ENCODE measurements at regions not wholly inside any gene's neighbourhood (a gene's known extent, or its start where the extent isn't known, plus 50 kb on each side); places are given as distances from the start of the nearest gene placed in this dataset.

DNA sequence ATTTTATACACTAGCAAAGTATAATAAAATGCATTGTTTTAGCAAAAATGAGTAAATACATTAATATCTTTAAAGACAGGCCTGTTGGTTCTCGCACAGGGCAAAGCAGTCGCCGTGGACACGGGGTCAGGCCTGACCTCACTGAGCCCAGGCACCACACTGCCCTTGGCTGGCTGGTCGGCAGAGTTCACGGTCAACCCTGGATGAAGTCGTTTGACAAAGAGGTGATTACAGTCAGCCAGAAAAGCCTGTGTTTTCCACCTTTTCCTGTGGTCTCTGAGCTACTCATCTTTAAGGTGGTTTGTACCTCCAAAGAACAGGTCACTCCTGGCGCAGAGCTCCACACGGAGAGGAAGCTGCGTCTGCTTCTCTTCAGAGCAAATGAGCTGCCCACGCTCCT lies 191.5 kb downstream of the DLL1 start:
- peaks cover 13% of the 10 kb centered on the region for H3K27me3 ChIP-seq
- no peaks in the 10 kb centered on the region for H3K4me1 ChIP-seq
- no peak overlapping the region for H3K27ac ChIP-seq
- no peaks in the 10 kb centered on the region for H3K9me3 ChIP-seq
- no peak overlapping the region for H3K4me3 ChIP-seq
- TF ChIP-seq, protein P1, sequence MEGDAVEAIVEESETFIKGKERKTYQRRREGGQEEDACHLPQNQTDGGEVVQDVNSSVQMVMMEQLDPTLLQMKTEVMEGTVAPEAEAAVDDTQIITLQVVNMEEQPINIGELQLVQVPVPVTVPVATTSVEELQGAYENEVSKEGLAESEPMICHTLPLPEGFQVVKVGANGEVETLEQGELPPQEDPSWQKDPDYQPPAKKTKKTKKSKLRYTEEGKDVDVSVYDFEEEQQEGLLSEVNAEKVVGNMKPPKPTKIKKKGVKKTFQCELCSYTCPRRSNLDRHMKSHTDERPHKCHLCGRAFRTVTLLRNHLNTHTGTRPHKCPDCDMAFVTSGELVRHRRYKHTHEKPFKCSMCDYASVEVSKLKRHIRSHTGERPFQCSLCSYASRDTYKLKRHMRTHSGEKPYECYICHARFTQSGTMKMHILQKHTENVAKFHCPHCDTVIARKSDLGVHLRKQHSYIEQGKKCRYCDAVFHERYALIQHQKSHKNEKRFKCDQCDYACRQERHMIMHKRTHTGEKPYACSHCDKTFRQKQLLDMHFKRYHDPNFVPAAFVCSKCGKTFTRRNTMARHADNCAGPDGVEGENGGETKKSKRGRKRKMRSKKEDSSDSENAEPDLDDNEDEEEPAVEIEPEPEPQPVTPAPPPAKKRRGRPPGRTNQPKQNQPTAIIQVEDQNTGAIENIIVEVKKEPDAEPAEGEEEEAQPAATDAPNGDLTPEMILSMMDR (IDR thresholded peaks at IDR 0.05) = no peak
- ATAC-seq (no peak), DNase-seq (no peak)
- no peaks in the 10 kb centered on the region for H3K36me3 ChIP-seq
- intact Hi-C loops (cut with DNase I) = no loop called here

- no peak overlapping the region for H3K4me3 ChIP-seq
- H3K27ac ChIP-seq = no peak overlapping the region
- no peak for ATAC-seq
- H3K9me3 ChIP-seq = no peaks in the 10 kb centered on the region
- no peaks in the 10 kb centered on the region for H3K4me1 ChIP-seq
- TF ChIP-seq, protein P1 (IDR thresholded peaks at IDR 0.05) = no peak
- peaks cover 13% of the 10 kb centered on the region for H3K27me3 ChIP-seq
- intact Hi-C loops (cut with DNase I) = no loop called here
- no peak for DNase-seq
- H3K36me3 ChIP-seq = no peaks in the 10 kb centered on the region
Measured at GRCh38 chr6:170098428-170099170, 192.3 kb downstream of the DLL1 start.

DNA sequence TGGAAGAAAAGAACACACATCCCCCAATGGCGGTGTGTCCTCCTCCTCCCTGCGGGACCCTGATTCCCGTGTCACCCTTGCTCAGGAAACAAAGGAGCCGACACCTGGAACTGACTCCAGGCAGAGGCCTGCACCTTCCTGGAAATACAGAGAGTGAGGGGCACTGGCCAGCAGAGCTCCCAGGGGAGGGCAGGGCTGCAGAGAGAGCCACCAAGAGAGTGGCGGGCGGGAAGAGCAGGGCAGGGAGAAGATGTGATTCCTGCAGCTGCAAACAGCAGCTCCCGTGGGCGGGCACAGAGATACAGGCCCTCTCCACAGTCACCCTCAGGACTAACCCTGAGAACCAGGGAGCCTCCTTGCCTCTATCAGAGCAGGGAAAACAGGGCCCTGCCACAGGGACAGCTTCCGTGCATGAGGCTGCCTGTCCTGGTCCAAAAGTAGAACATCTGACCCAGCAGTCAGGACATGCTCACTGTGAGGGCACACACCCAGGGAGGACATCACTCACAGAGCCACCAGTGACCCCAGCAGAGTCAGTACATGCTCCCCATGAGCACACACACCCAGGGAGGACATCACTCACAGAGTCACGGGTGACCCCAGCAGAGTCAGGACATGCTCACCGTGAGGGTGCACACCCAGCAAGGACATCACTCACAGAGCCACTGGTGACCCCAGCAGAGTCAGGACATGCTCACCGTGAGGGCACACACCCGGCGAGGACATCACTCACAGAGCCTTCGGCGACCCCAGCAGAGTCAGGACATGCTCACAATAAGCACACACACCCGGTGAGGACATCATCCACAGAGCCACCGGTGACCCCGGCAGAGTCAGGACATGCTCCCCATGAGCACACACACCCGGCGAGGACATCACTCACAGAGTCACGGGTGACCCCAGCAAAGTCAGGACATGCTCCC lies 193.1 kb downstream of the DLL1 start:
- Histone ChIP-seq H3K4me1 (no peaks in the 10 kb centered on the region), H3K4me3 (no peak overlapping the region), H3K9me3 (no peaks in the 10 kb centered on the region), H3K27me3 (peaks cover 13% of the 10 kb centered on the region), H3K27ac (no peak overlapping the region), H3K36me3 (no peaks in the 10 kb centered on the region)
- intact Hi-C loops (cut with DNase I) = no loop called here
- TF ChIP-seq, protein P1 (IDR thresholded peaks at IDR 0.05) = no peak
- ATAC-seq (no peak), DNase-seq (no peak)

- intact Hi-C loops (cut with DNase I) = no loop called here
- DNase-seq (peak; percentile 48), ATAC-seq (no peak)
- Histone ChIP-seq H3K27me3 (peaks cover 13% of the 10 kb centered on the region), H3K9me3 (no peaks in the 10 kb centered on the region), H3K4me3 (no peak overlapping the region), H3K36me3 (no peaks in the 10 kb centered on the region), H3K27ac (no peak overlapping the region), H3K4me1 (no peaks in the 10 kb centered on the region)
- TF ChIP-seq, protein P1 (IDR thresholded peaks at IDR 0.05) = no peak
Measured at GRCh38 chr6:170096803-170097504, 193.9 kb downstream of the DLL1 start.

- ATAC-seq = no peak
- no peak overlapping the region for H3K27ac ChIP-seq
- peaks cover 13% of the 10 kb centered on the region for H3K27me3 ChIP-seq
- TF ChIP-seq, protein P1 (IDR thresholded peaks at IDR 0.05) = no peak
- H3K4me1 ChIP-seq = no peaks in the 10 kb centered on the region
- intact Hi-C loops (cut with DNase I) = no loop called here
- no peak overlapping the region for H3K4me3 ChIP-seq
- H3K9me3 ChIP-seq = no peaks in the 10 kb centered on the region
- DNase-seq = peak; percentile 46
- no peaks in the 10 kb centered on the region for H3K36me3 ChIP-seq
Measured at GRCh38 chr6:170096191-170096802, 194.6 kb downstream of the DLL1 start.

Measured in upper lobe of right lung (tissue), 1 donor.